H1 (cell line): ENCODE measurements at regions not wholly inside any gene's neighbourhood (a gene's known extent, or its start where the extent isn't known, plus 50 kb on each side); places are given as distances from the start of the nearest gene placed in this dataset.

Experiments
- CTCF ChIA-PET: fragments of 300-600 bp; sonication (Branson Sonifier 250); formaldehyde crosslinking; loops from one replicate; lab custom pipeline; 2021; ENCODE audit not compliant: partially characterized antibody; lab: Charles Lee
- POLR2A ChIA-PET: fragments of 300-600 bp; sonication (Branson Sonifier 250); formaldehyde crosslinking; loops from one replicate; lab custom pipeline; 2021; ENCODE audit warnings: inconsistent platforms; ENCODE audit not compliant: partially characterized antibody; lab: Charles Lee
- DNase-seq, 2 experiments: peaks; one replicate each; pipeline versions ENCODE4 v3.0.0 to v3.0.0-alpha.2; 2010 to 2022; ENCODE audit warnings: low spot score in 2 of 2, low read depth in 1 of 2, mixed read lengths in 1 of 2
- FAIRE-seq: peaks from 2 replicates; lab custom pipeline; 2011; peaks lifted over from hg19 to GRCh38; lab: Jason Lieb, UNC
- H2AFZ ChIP-seq: 2 replicates; pipeline ENCODE4 v1.8.1; 2012; ENCODE audit warnings: low read length, inconsistent platforms
- H2AK5ac ChIP-seq: 2 replicates; pipeline ENCODE4 v1.6.1; 2013; ENCODE audit warnings: low read depth, low read length
- H2BK120ac ChIP-seq: replicated peaks from 2 replicates; pipeline ENCODE3; 2013; ENCODE audit warnings: low read depth, low read length, inconsistent platforms
- H2BK12ac ChIP-seq: 2 replicates; pipeline ENCODE4 v1.6.1; 2013; ENCODE audit warnings: low read depth, low read length
- H2BK15ac ChIP-seq: 2 replicates; pipeline ENCODE4 v1.6.1; 2013; ENCODE audit warnings: low read length
- H2BK20ac ChIP-seq: 2 replicates; pipeline ENCODE4 v1.6.1; 2013; ENCODE audit warnings: low read length
- H2BK5ac ChIP-seq: 2 replicates; pipeline ENCODE4 v1.6.1; 2013; ENCODE audit warnings: low read depth, low read length
- H3K14ac ChIP-seq: 2 replicates; pipeline ENCODE4 v1.6.1; 2013; ENCODE audit warnings: inconsistent platforms; ENCODE audit not compliant: insufficient read length
- H3K18ac ChIP-seq: 2 replicates; pipeline ENCODE4 v1.6.1; 2013; ENCODE audit warnings: low read length; ENCODE audit errors: extremely low read depth
- H3K23ac ChIP-seq: 2 replicates; pipeline ENCODE4 v1.6.1; 2013; ENCODE audit warnings: inconsistent platforms; ENCODE audit not compliant: insufficient read length
- H3K23me2 ChIP-seq: 2 replicates; pipeline ENCODE4 v1.6.1; 2013; ENCODE audit warnings: low read depth, low read length
- H3K27ac ChIP-seq: 2 replicates; pipeline ENCODE4 v1.6.1; 2011; ENCODE audit warnings: low read depth, low read length, inconsistent platforms
- H3K27me3 ChIP-seq, 4 experiments: replicated peaks in 1 of 4; 1 replicate in 1 of 4; 2 replicates in 3 of 4; pipeline versions ENCODE4 v1.6.1 to v1.8.1; 2011 to 2013; ENCODE audit warnings: low read length in 3 of 4, mild to moderate bottlenecking in 3 of 4, inconsistent platforms in 2 of 4, mixed read lengths in 2 of 4, moderate library complexity in 1 of 4; ENCODE audit not compliant: control insufficient read depth in 3 of 4, insufficient read depth in 3 of 4; ENCODE audit errors: extremely low read depth in 1 of 4
- H3K36me3 ChIP-seq, 4 experiments: 2 replicates each; pipeline versions ENCODE4 v1.6.1 to v1.8.1; 2011 to 2013; ENCODE audit warnings: mild to moderate bottlenecking in 4 of 4, low read length in 3 of 4, moderate library complexity in 2 of 4, control low read depth in 1 of 4, inconsistent platforms in 1 of 4; ENCODE audit not compliant: insufficient read depth in 4 of 4, control insufficient read depth in 2 of 4
- H3K4ac ChIP-seq: replicated peaks from 2 replicates; pipeline ENCODE3; 2013; ENCODE audit warnings: low read length, low read depth, mixed read lengths, inconsistent platforms; ENCODE audit not compliant: insufficient read length
- H3K4me1 ChIP-seq, 4 experiments: replicated peaks in 1 of 4; 1 replicate in 1 of 4; 2 replicates in 3 of 4; pipeline versions ENCODE4 v1.6.1 to v1.8.1; 2011 to 2013; ENCODE audit warnings: low read length in 3 of 4, inconsistent platforms in 2 of 4, mixed read lengths in 1 of 4; ENCODE audit not compliant: insufficient read depth in 4 of 4, control insufficient read depth in 3 of 4
- H3K4me2 ChIP-seq, 2 experiments: 2 replicates each; pipeline versions ENCODE4 v1.6.1 to v1.8.1; 2011 to 2013; ENCODE audit warnings: low read depth in 2 of 2, low read length in 2 of 2, control low read depth in 1 of 2, inconsistent platforms in 1 of 2, mild to moderate bottlenecking in 1 of 2; ENCODE audit not compliant: insufficient read depth in 1 of 2
- H3K4me3 ChIP-seq, 4 experiments: fragments of 200-600, 300-600 bp in 1 of 4; sonication (generic), shearing (Covaris generic), sonication (Bioruptor Twin) in 1 of 4; 2 replicates each; pipeline versions ENCODE4 v1.5.1 to v1.8.1; 2011 to 2016; ENCODE audit warnings: low read length in 4 of 4, low read depth in 3 of 4, control low read depth in 2 of 4, inconsistent platforms in 2 of 4, mild to moderate bottlenecking in 2 of 4, mixed read lengths in 1 of 4, moderate library complexity in 1 of 4; ENCODE audit not compliant: insufficient read depth in 2 of 4; ENCODE audit errors: extremely low read depth in 1 of 4
- H3K56ac ChIP-seq: replicated peaks from 2 replicates; pipeline ENCODE3; 2013; ENCODE audit warnings: low read depth, mild to moderate bottlenecking, mixed read lengths, low read length, inconsistent platforms; ENCODE audit not compliant: insufficient read length
- H3K79me1 ChIP-seq: 2 replicates; pipeline ENCODE4 v1.6.1; 2013; ENCODE audit warnings: low read depth, low read length, control low read depth
- H3K79me2 ChIP-seq, 2 experiments: 2 replicates each; pipeline versions ENCODE4 v1.6.1 to v1.8.1; 2012 to 2013; ENCODE audit warnings: low read length in 2 of 2, mild to moderate bottlenecking in 2 of 2, inconsistent platforms in 1 of 2; ENCODE audit not compliant: insufficient read depth in 2 of 2, control insufficient read depth in 1 of 2
- H3K9ac ChIP-seq, 4 experiments: replicated peaks in 1 of 4; 1 replicate in 1 of 4; 2 replicates in 3 of 4; pipeline versions ENCODE4 v1.6.1 to v1.8.1; 2011 to 2013; ENCODE audit warnings: low read depth in 3 of 4, low read length in 3 of 4, control low read depth in 2 of 4, mild to moderate bottlenecking in 2 of 4, moderate library complexity in 2 of 4, inconsistent platforms in 1 of 4; ENCODE audit errors: extremely low read depth in 1 of 4
- H3K9me3 ChIP-seq, 2 experiments: 2 replicates each; pipeline versions ENCODE4 v1.6.1 to v1.8.1; 2012 to 2013; ENCODE audit warnings: mild to moderate bottlenecking in 2 of 2, moderate library complexity in 2 of 2, control low read depth in 1 of 2, inconsistent platforms in 1 of 2, low read depth in 1 of 2, low read length in 1 of 2, mixed read lengths in 1 of 2; ENCODE audit not compliant: insufficient read depth in 2 of 2
- H4K20me1 ChIP-seq, 2 experiments: replicated peaks in 1 of 2; 2 replicates each; pipeline versions ENCODE3 to v1.8.1; 2011 to 2013; ENCODE audit warnings: inconsistent platforms in 2 of 2, low read length in 2 of 2, mild to moderate bottlenecking in 1 of 2; ENCODE audit not compliant: insufficient read depth in 2 of 2, control insufficient read depth in 1 of 2
- H4K5ac ChIP-seq: 2 replicates; pipeline ENCODE4 v1.6.1; 2013; ENCODE audit warnings: low read length, low read depth, mixed read lengths, inconsistent platforms; ENCODE audit not compliant: insufficient read length
- H4K8ac ChIP-seq: 2 replicates; pipeline ENCODE4 v1.8.0; 2013; ENCODE audit warnings: mild to moderate bottlenecking, moderate library complexity, low read length, inconsistent platforms; ENCODE audit not compliant: insufficient read depth; ENCODE audit errors: extremely low read depth
- H4K91ac ChIP-seq: replicated peaks from 2 replicates; pipeline ENCODE3; 2013; ENCODE audit warnings: low read length, mixed read lengths, inconsistent platforms; ENCODE audit not compliant: insufficient read length
- BACH1 ChIP-seq: IDR thresholded peaks from 2 replicates; pipeline ENCODE4 v1.6.1; 2012; ENCODE audit warnings: low read length, improper control_type of control experiment
- BCL11A ChIP-seq, 2 experiments: IDR thresholded peaks; one replicate each; pipeline ENCODE4 v1.6.1; 2011; ENCODE audit warnings: low read depth in 2 of 2, low read length in 2 of 2, mild to moderate bottlenecking in 2 of 2
- BRCA1 ChIP-seq: IDR thresholded peaks from 2 replicates; pipeline ENCODE4 v1.6.1; 2012; ENCODE audit warnings: low read depth, low read length, improper control_type of control experiment
- CBX8 ChIP-seq: fragments of 300-800, 300-1000 bp; sonication (generic); IDR thresholded peaks from 2 replicates; pipeline ENCODE4 v1.7.1; 2016; ENCODE audit warnings: low read depth, low read length, borderline replicate concordance
- E2F6 ChIP-seq: IDR thresholded peaks from 2 replicates; pipeline ENCODE4 v1.6.1; 2012; ENCODE audit warnings: inconsistent platforms
- GTF2F1 ChIP-seq: IDR thresholded peaks from 2 replicates; pipeline ENCODE4 v1.6.1; 2012; ENCODE audit warnings: low read depth, low read length, improper control_type of control experiment, borderline replicate concordance
- HDAC2 ChIP-seq, 2 experiments: fragments of 300-600 bp in 1 of 2; sonication (generic) in 1 of 2; IDR thresholded peaks; 2 replicates each; pipeline ENCODE4 v1.6.1; 2011 to 2012; ENCODE audit warnings: low read depth in 2 of 2, low read length in 2 of 2, mild to moderate bottlenecking in 2 of 2, moderate library complexity in 2 of 2, borderline replicate concordance in 1 of 2, inconsistent platforms in 1 of 2
- HDAC6 ChIP-seq: IDR thresholded peaks from one replicate; pipeline ENCODE4 v1.7.1; 2012; ENCODE audit warnings: low read depth, mild to moderate bottlenecking, inconsistent platforms, low read length, moderate library complexity
- NANOG ChIP-seq: IDR thresholded peaks from 2 replicates; pipeline ENCODE4 v1.6.1; 2011; ENCODE audit warnings: low read length, low read depth, mild to moderate bottlenecking, inconsistent platforms; ENCODE audit not compliant: insufficient read depth, poor library complexity, severe bottlenecking
- POLR2A ChIP-seq, 2 experiments: IDR thresholded peaks; 1 replicate in 1 of 2; 2 replicates in 1 of 2; pipeline ENCODE4 v1.6.1; 2011; ENCODE audit warnings: low read depth in 2 of 2, low read length in 2 of 2, mild to moderate bottlenecking in 2 of 2; ENCODE audit errors: control extremely low read depth in 1 of 2
- RFX5 ChIP-seq: IDR thresholded peaks from 2 replicates; pipeline ENCODE4 v1.6.1; 2011; ENCODE audit warnings: low read depth, low read length, improper control_type of control experiment, borderline replicate concordance
- TCF12 ChIP-seq: IDR thresholded peaks from 2 replicates; pipeline ENCODE4 v1.6.1; 2011; ENCODE audit warnings: low read depth, mild to moderate bottlenecking, low read length
- WGBS, 2 experiments: shearing (Covaris generic) in 1 of 2; methylation state at CpG; one replicate each; pipeline versions ENCODE4 v1.1.6 to v1.1.7; 2013 to 2015; ENCODE audit warnings: low lambda C conversion rate in 2 of 2, mixed read lengths in 2 of 2, inconsistent platforms in 1 of 2, low coverage in 1 of 2, missing lambda C conversion rate in 1 of 2; ENCODE audit not compliant: insufficient replicate concordance in 2 of 2, insufficient coverage in 1 of 2, insufficient read length in 1 of 2; ENCODE audit errors: extremely low coverage in 1 of 2, missing lambda C conversion rate in 1 of 2; 5-methylcytosine and 5-hydroxymethylcytosine counted together

GRCh38 chrX:39661116-39661907 lies 436.4 kb downstream of the BCOR start:
- Histone ChIP-seq H2AK5ac (no peak overlapping the region), H3K4me1 (no peaks in the 10 kb centered on the region), H2BK12ac (no peak overlapping the region), H3K4me3 (no peak overlapping the region), H4K91ac (no peak overlapping the region), H3K79me1 (no peaks in the 10 kb centered on the region), H3K9ac (no peak overlapping the region), H2AFZ (no peak overlapping the region), H2BK15ac (no peak overlapping the region), H3K9me3 (no peaks in the 10 kb centered on the region), H3K27me3 (no peaks in the 10 kb centered on the region), H2BK120ac (no peak overlapping the region), H4K5ac (no peak overlapping the region), H3K4ac (no peak overlapping the region), H2BK20ac (no peak overlapping the region), H2BK5ac (no peak overlapping the region), H3K79me2 (no peaks in the 10 kb centered on the region), H3K36me3 (no peaks in the 10 kb centered on the region), H3K56ac (no peak overlapping the region), H3K4me2 (no peak overlapping the region), H3K18ac (no peak overlapping the region), H3K14ac (no peak overlapping the region), H3K27ac (no peak overlapping the region), H4K8ac (no peak overlapping the region), H3K23me2 (no peaks in the 10 kb centered on the region), H3K23ac (no peak overlapping the region), H4K20me1 (no peaks in the 10 kb centered on the region)
- WGBS, 2 experiments = 83% methylated on average over 6 of the region's 6 CpGs; no CpG with 5 or more reads in 1 of the 2 experiments
- CTCF ChIA-PET = no interaction called here
- DNase-seq (no peak), FAIRE-seq (no peak)
- POLR2A ChIA-PET = no interaction called here
- no peak for TF ChIP-seq POLR2A (IDR thresholded peaks at IDR 0.05; ENCODE audit: control extremely low read depth in 1 of 2, low read depth in 2 of 2, low read length in 2 of 2)
- TF ChIP-seq BCL11A (IDR thresholded peaks at IDR 0.05; ENCODE audit: low read depth in 2 of 2, low read length in 2 of 2) = no peak
- TF ChIP-seq CBX8 = no peak
- no peak for TF ChIP-seq HDAC2 (IDR thresholded peaks at IDR 0.05; ENCODE audit: borderline replicate concordance in 1 of 2, low read depth in 2 of 2, low read length in 2 of 2)
- TF ChIP-seq BRCA1 = no peak
- TF ChIP-seq BACH1 = no peak
- TF ChIP-seq E2F6 = no peak
- TF ChIP-seq RFX5 = no peak
- no peak for TF ChIP-seq NANOG
- TF ChIP-seq GTF2F1 = no peak
- TF ChIP-seq TCF12 = no peak
- TF ChIP-seq HDAC6 = no peak
